UCSD-AML1 (cell line): ENCODE measurements at regions not wholly inside any gene's neighbourhood (a gene's known extent, or its start where the extent isn't known, plus 50 kb on each side); places are given as distances from the start of the nearest gene placed in this dataset.

Experiments
- DNase-seq: peaks from one replicate; lab custom pipeline; 2025; ENCODE audit not compliant: unreplicated experiment; lab: John Stamatoyannopoulos, UW

- DNase-seq, result no peak
Measured at GRCh38 chr19:29421196-29421545, 104.6 kb upstream of the VSTM2B start.

GRCh38 chr19:29422047-29422446 lies 103.7 kb upstream of the VSTM2B start:
- no peak for DNase-seq

GRCh38 chr19:29422486-29423085 lies 103.2 kb upstream of the VSTM2B start:
- no peak for DNase-seq

GRCh38 chr19:29428071-29428470 lies 97.7 kb upstream of the VSTM2B start:
- DNase-seq, result no peak

GRCh38 chr19:29429021-29429420 lies 96.8 kb upstream of the VSTM2B start:
- no peak for DNase-seq

- DNase-seq, result no peak
Measured at GRCh38 chr19:29429581-29429980, 96.2 kb upstream of the VSTM2B start.

GRCh38 chr19:29431332-29431731 lies 94.5 kb upstream of the VSTM2B start:
- DNase-seq, result no peak

GRCh38 chr19:29432677-29433076 lies 93.1 kb upstream of the VSTM2B start:
- no peak for DNase-seq

GRCh38 chr19:29436591-29437103 lies 89.1 kb upstream of the VSTM2B start:
- no peak for DNase-seq

- DNase-seq, result no peak
Measured at GRCh38 chr19:29439021-29439420, 86.8 kb upstream of the VSTM2B start.

GRCh38 chr19:29439688-29440550 lies 85.9 kb upstream of the VSTM2B start:
- DNase-seq, result no peak

GRCh38 chr19:29442094-29442493 lies 83.7 kb upstream of the VSTM2B start:
- no peak for DNase-seq

GRCh38 chr19:29442910-29443309 lies 82.9 kb upstream of the VSTM2B start:
- no peak for DNase-seq

- no peak for DNase-seq
Measured at GRCh38 chr19:29445246-29445645, 80.5 kb upstream of the VSTM2B start.

GRCh38 chr19:29446361-29446760 lies 79.4 kb upstream of the VSTM2B start:
- no peak for DNase-seq

GRCh38 chr19:29448046-29448445 lies 77.7 kb upstream of the VSTM2B start:
- no peak for DNase-seq

GRCh38 chr19:29449371-29449770 lies 76.4 kb upstream of the VSTM2B start:
- no peak for DNase-seq

GRCh38 chr19:29450306-29450705 lies 75.5 kb upstream of the VSTM2B start:
- no peak for DNase-seq

- DNase-seq, result no peak
Measured at GRCh38 chr19:29450812-29451211, 75.0 kb upstream of the VSTM2B start.

GRCh38 chr19:29454109-29454508 lies 71.7 kb upstream of the VSTM2B start:
- no peak for DNase-seq

- DNase-seq, result no peak
Measured at GRCh38 chr19:29457413-29457812, 68.4 kb upstream of the VSTM2B start.

GRCh38 chr19:29467824-29468401 lies 57.9 kb upstream of the VSTM2B start:
- peak; percentile 15 for DNase-seq
